Activated B cell treated with CpG ODN at 0.5 μM for 24 hours (primary cell): ENCODE measurements at regions not wholly inside any gene's neighbourhood (a gene's known extent, or its start where the extent isn't known, plus 50 kb on each side); places are given as distances from the start of the nearest gene placed in this dataset.
"Not testable (repeated sequence)": the region's sequence is repeated elsewhere in the genome, so short reads cannot be mapped to it uniquely, and the experiment has no call there.

Experiments
- ATAC-seq: fragments of 200-7000 bp; cut with Tn5 transposase; one replicate; pipeline ENCODE4 v1.10.0; 2021; ENCODE audit warnings: low read depth, mild to moderate bottlenecking, moderate library complexity
- CTCF ChIA-PET: fragments of 350-600 bp; sonication (Branson Sonifier 250); formaldehyde crosslinking; loops from one replicate; lab custom pipeline; 2021; ENCODE audit warnings: antibody characterized with exemption; lab: Charles Lee
- POLR2A ChIA-PET: fragments of 350-600 bp; sonication (Branson Sonifier 250); formaldehyde crosslinking; loops from one replicate; lab custom pipeline; 2021; ENCODE audit warnings: antibody characterized with exemption; lab: Charles Lee
- DNase-seq: peaks from one replicate; pipeline ENCODE4 v3.0.0; 2022
- H3K27ac Mint-ChIP-seq: one replicate; pipeline ENCODE4 v1.8.0; 2020; ENCODE audit warnings: mixed read lengths
- H3K27me3 Mint-ChIP-seq: one replicate; pipeline ENCODE4 v1.8.0; 2021; ENCODE audit warnings: mixed read lengths
- H3K36me3 Mint-ChIP-seq: one replicate; pipeline ENCODE4 v1.8.0; 2021; ENCODE audit warnings: low read depth, mixed read lengths
- H3K4me1 Mint-ChIP-seq: one replicate; pipeline ENCODE4 v1.8.0; 2021; ENCODE audit warnings: mixed read lengths
- H3K4me3 Mint-ChIP-seq: one replicate; pipeline ENCODE4 v1.8.0; 2020; ENCODE audit warnings: mild to moderate bottlenecking, mixed read lengths
- H3K9me3 Mint-ChIP-seq: one replicate; pipeline ENCODE4 v1.8.0; 2020; ENCODE audit warnings: mixed read lengths
- intact Hi-C: fragments of 100-400 bp; cut with micrococcal nuclease; formaldehyde crosslinking; loops from one replicate; pipeline ENCODE4 v1.15.1; 2024
- TF ChIP-seq, protein P1 (sequence below): fragments of 200-600 bp; IDR thresholded peaks from one replicate; pipeline ENCODE4 v1.8.0; 2022; ENCODE audit warnings: antibody characterized with exemption, mild to moderate bottlenecking

DNA sequence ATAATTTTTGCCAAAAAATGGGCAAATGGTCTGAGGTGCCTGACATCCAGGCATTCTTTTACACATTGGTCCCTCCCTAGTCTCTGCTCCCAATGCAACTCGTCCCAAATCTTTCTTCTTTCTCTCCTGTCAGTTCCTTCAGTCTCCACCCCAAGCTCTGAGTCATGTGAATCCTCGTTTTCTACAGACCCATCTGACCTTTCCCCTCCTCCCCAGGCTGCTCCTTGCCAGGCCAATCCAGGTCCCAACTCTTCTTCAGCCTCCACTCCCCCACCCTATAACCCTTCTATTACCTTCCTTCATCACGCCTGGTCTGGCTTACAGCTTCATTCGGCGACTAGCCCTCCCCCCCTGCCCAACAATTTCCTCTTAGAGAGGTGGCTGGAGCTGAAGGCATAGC, 55.3 kb downstream of the BBS10 start:
- POLR2A ChIA-PET: not testable (repeated sequence)

DNA sequence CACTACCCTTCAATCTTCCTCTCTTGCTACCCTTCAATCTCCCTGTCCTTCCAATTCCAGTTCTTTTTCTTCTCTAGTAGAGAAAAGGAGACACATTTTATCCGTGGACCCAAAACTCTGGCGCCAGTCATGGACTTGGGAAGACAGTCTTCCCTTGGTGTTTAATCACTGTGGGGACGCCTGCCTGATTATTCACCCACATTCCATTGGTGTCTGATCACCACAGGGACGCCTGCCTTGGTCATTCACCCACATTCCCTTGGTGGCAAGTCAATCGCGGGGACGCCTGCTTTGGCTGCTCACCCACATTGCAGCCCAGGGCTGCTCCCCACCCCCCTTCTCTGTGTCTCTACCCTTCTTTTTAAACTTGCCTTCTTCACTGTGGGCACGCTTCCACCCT, 55.9 kb downstream of the BBS10 start:
- POLR2A ChIA-PET, H3K9me3 Mint-ChIP-seq, H3K36me3 Mint-ChIP-seq, DNase-seq, H3K4me1 Mint-ChIP-seq, intact Hi-C loops, H3K4me3 Mint-ChIP-seq, H3K27ac Mint-ChIP-seq, CTCF ChIA-PET, ATAC-seq: not testable (repeated sequence)
- H3K27me3 Mint-ChIP-seq: peaks cover 12% of the 10 kb centered on the region

More for the DNA sequence above, 55.3 kb downstream of the BBS10 start:
- intact Hi-C loops, H3K4me3 Mint-ChIP-seq, H3K27ac Mint-ChIP-seq, DNase-seq, ATAC-seq, H3K36me3 Mint-ChIP-seq, H3K9me3 Mint-ChIP-seq, H3K4me1 Mint-ChIP-seq, CTCF ChIA-PET: not testable (repeated sequence)
- peaks cover 12% of the 10 kb centered on the region for H3K27me3 Mint-ChIP-seq

DNA sequence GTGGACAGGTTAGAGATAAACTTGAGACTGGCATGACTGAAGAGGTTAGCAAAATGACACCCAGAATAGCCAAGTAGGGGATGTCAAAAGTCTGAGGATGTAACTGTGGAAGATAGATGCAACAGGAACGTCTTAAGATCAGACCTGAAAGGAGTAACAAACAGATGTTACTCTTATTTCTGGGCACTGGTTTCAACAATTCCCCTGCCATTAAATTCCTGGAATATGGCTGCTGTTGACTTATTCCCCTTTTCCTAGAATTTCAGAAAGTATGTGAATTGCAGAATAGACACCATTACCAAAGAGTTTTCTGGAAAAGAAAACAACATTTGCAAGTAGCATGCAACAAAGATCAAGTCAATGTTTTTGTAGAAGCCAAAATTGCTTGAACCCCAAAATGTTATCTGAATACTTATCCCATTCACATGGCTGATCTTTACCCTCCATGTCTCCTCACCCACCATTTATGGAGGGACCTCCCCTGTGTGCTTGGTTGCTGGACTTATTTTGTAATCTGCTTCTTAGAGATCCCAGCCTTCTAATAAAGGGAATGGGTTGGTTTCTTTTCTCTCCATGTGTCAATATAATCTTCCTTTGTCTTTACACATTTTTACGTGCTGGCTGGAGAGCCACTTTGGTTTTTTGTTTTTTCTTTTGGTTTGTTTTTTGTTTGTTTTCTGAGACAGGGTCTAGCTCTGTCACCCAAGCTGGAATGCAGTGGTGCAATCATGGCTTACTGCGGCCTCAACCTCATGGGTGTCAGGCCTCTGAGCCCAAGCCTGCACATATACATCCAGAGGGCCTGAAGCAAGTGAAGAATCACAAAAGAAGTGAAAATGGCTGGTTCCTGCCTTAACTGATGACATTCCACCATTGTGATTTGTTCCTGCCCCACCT, 57.0 kb downstream of the BBS10 start:
- Mint-ChIP-seq H3K27ac (no peak overlapping the region), H3K9me3 (peaks cover 9% of the 10 kb centered on the region), H3K36me3 (no peaks in the 10 kb centered on the region), H3K4me3 (no peak overlapping the region), H3K27me3 (peaks cover 14% of the 10 kb centered on the region), H3K4me1 (no peaks in the 10 kb centered on the region)
- ATAC-seq: no peak
- intact Hi-C loops: no loop called here
- CTCF ChIA-PET: no interaction called here
- POLR2A ChIA-PET: no interaction called here
- TF ChIP-seq, protein P1, sequence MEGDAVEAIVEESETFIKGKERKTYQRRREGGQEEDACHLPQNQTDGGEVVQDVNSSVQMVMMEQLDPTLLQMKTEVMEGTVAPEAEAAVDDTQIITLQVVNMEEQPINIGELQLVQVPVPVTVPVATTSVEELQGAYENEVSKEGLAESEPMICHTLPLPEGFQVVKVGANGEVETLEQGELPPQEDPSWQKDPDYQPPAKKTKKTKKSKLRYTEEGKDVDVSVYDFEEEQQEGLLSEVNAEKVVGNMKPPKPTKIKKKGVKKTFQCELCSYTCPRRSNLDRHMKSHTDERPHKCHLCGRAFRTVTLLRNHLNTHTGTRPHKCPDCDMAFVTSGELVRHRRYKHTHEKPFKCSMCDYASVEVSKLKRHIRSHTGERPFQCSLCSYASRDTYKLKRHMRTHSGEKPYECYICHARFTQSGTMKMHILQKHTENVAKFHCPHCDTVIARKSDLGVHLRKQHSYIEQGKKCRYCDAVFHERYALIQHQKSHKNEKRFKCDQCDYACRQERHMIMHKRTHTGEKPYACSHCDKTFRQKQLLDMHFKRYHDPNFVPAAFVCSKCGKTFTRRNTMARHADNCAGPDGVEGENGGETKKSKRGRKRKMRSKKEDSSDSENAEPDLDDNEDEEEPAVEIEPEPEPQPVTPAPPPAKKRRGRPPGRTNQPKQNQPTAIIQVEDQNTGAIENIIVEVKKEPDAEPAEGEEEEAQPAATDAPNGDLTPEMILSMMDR: no peak
- DNase-seq: no peak

DNA sequence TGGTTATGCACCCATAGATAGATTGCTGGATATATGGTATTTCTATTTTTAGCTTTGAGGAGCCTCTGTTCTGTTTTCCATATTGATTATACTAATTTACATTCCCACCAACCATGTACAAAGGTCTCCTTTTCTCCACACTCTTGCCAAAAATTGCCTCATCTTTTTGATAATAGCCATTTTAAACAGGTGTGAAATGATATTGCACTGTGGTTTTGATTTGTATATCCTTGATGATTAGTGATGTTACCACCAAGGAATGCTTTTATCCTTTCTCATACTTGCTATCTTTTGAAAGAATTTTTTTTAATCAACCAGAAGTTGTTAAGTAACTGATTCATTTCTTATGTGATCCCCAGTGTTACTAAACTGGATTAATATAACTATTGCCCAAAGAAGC, 60.0 kb downstream of the BBS10 start:
- Mint-ChIP-seq H3K27ac (no peak overlapping the region), H3K9me3 (peaks cover 7% of the 10 kb centered on the region), H3K36me3 (no peaks in the 10 kb centered on the region), H3K4me3 (no peak overlapping the region), H3K27me3 (peaks cover 14% of the 10 kb centered on the region), H3K4me1 (no peaks in the 10 kb centered on the region)
- no peak for ATAC-seq
- no peak for DNase-seq
- ChIA-PET POLR2A (no interaction called here), CTCF (no interaction called here)
- intact Hi-C loops: no loop called here
- TF ChIP-seq, protein P1: no peak

DNA sequence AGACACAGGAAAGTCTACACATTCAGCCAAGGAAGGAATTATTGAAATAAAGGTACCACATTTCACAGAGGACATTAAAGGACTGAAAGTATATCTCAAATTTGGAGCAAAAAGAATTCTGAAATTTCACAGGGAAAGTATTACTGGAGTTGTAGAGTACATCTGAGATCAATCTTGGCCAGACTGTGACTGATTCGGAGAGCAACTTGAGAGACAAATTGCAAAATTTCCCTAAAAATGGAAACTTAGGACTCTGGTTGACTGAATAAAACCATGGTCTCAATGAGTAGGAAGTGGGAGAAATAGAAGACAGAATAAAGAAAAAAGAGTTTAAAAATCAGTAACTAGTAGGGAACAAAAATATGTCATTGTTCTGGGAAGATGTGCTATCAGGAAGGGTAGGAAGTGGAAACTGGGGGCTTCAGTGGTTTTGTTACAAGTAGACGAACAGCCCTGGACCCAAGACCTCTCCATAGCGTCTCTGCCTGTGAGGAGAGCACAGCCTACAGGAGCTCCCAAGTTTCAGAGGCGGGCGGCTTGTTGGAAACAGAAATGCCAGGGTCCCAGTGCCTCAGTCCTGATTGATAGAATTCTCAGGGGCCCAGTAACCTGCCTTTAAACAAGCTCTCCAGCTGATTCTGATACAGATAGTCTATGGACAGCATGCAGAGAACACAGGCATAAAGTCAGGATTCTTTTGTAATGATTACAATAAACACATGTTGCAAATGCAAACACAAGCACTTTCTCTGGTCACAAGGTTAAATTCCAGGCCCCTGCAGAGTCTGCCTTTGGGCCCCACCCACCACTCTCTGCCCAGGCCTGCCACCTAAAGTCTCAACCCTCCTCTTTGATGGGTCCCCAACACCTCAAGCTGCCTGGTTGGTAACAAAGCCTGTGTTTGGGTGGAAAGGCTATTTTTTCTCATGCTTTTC, 63.1 kb downstream of the BBS10 start:
- no peaks in the 10 kb centered on the region for H3K9me3 Mint-ChIP-seq
- CTCF ChIA-PET: no interaction called here
- DNase-seq (no peak), ATAC-seq (no peak)
- H3K27me3 Mint-ChIP-seq: peaks cover 7% of the 10 kb centered on the region
- intact Hi-C loops: no loop called here
- H3K27ac Mint-ChIP-seq: no peak overlapping the region
- H3K36me3 Mint-ChIP-seq: no peaks in the 10 kb centered on the region
- no peak overlapping the region for H3K4me3 Mint-ChIP-seq
- no peaks in the 10 kb centered on the region for H3K4me1 Mint-ChIP-seq
- POLR2A ChIA-PET: no interaction called here
- TF ChIP-seq, protein P1: no peak

DNA sequence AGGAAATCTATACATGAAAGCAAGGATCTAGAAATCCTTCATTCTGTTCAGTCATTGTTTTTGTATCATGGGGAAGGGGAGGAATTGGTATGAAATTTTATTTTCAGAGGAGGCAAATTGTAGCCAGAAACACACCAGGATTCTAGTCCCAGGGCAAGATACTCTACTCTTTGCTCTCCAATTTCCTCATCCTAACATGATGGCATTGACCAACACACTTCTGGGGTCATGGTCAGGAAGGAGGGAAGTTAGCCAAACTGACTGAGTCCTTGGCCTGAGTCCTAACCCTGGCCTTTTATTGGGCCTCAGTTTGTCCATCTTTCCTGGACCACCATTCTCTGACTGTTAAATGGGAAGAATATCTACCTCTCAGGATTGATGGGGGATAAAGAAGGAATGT, 65.5 kb downstream of the BBS10 start:
- intact Hi-C loops: no loop called here
- TF ChIP-seq, protein P1: no peak
- Mint-ChIP-seq H3K27ac (no peak overlapping the region), H3K9me3 (no peaks in the 10 kb centered on the region), H3K4me1 (no peaks in the 10 kb centered on the region), H3K27me3 (peaks cover 5% of the 10 kb centered on the region), H3K4me3 (no peak overlapping the region), H3K36me3 (no peaks in the 10 kb centered on the region)
- CTCF ChIA-PET: no interaction called here
- no peak for DNase-seq
- no peak for ATAC-seq
- POLR2A ChIA-PET: no interaction called here
